ENCODE measurements at regions not wholly inside any gene's neighbourhood (a gene's known extent, or its start where the extent isn't known, plus 50 kb on each side); places are given as distances from the start of the nearest gene placed in this dataset.
A peak's percentile ranks its signal among the peaks of the same experiment; 100 is the strongest.

GRCh38 chr1:43008115-43009060 is 49.7 kb upstream of the SLC2A1 start:
- DNase-seq = peak; percentile 50
- H3K36me3 Mint-ChIP-seq (ENCODE audit: unreplicated experiment) = no peaks in the 10 kb centered on the region
- no peaks in the 10 kb centered on the region for H3K9me3 Mint-ChIP-seq (ENCODE audit: unreplicated experiment)
- peak overlapping the region; percentile 43 for H3K27ac Mint-ChIP-seq (ENCODE audit: unreplicated experiment)
- no peak for TF ChIP-seq CTCF (IDR thresholded peaks at IDR 0.05; ENCODE audit: partially characterized antibody, unreplicated experiment)
- H3K4me3 Mint-ChIP-seq (ENCODE audit: unreplicated experiment) = no peak overlapping the region
- peaks cover 14% of the 10 kb centered on the region for H3K27me3 Mint-ChIP-seq (ENCODE audit: unreplicated experiment)
- peaks cover 7% of the 10 kb centered on the region for H3K4me1 Mint-ChIP-seq (ENCODE audit: low read depth, unreplicated experiment)

Measured in glutamatergic neuron (in vitro differentiated cells).